ENCODE measurements at regions not wholly inside any gene's neighbourhood (a gene's known extent, or its start where the extent isn't known, plus 50 kb on each side); places are given as distances from the start of the nearest gene placed in this dataset.

- TF ChIP-seq CTCF (tag by site-specific recombination; IDR thresholded peaks at IDR 0.05) (no peak), ZNF311 (tag by site-specific recombination; IDR thresholded peaks at IDR 0.05; ENCODE audit: borderline replicate concordance) (no peak), ZNF274 (IDR thresholded peaks at IDR 0.05; ENCODE audit: low read length) (no peak), ZNF274 (tag by site-specific recombination; IDR thresholded peaks at IDR 0.05; ENCODE audit: borderline replicate concordance) (no peak)
These were observed 892.5 kb downstream of the LRFN5 start for GRCh38 chr14:42499137-42499536.

All from HEK293 (cell line).